ENCODE measurements at regions not wholly inside any gene's neighbourhood (a gene's known extent, or its start where the extent isn't known, plus 50 kb on each side); places are given as distances from the start of the nearest gene placed in this dataset.

DNA sequence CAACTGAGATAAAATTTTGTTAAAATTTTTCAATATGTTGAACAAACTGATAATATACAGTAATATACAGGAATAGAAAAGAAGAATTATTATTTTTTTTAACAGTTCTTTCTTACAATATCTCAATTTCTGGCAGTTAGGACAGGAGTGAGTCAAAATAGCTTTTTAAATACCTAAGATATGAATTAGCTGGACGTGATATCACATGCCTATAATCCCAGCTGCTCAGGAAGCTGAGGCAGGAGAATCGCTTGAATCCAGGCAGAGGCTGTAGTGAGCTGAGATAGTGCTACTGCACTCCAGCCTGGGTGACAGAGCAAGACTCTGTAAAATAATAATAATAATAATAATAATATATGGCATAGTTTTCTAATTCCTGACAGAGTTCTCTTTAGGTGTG is 1039.3 kb downstream of the STPG2 start:
- Histone ChIP-seq H2BK5ac (ENCODE audit: low read depth, low read length, poor library complexity, severe bottlenecking) (no peak overlapping the region), H3K23ac (ENCODE audit: low read depth, low read length) (no peak overlapping the region), H2AFZ (replicated peaks; ENCODE audit: low read length, poor library complexity) (no peak overlapping the region), H4K91ac (ENCODE audit: insufficient read depth, low read depth, low read length) (no peak overlapping the region), H3K27ac (ENCODE audit: insufficient read depth, low read length) (no peak overlapping the region), H4K8ac (ENCODE audit: low read depth in 2 of 2, low read length in 2 of 2) (no peak overlapping the region), H3K9ac (ENCODE audit: low read depth, low read length) (no peak overlapping the region), H3K56ac (ENCODE audit: extremely low read depth, insufficient read depth, low read length) (no peak overlapping the region), H4K5ac (ENCODE audit: low read depth, low read length) (no peak overlapping the region), H3K4me2 (ENCODE audit: low read depth, low read length) (no peak overlapping the region), H3K79me1 (ENCODE audit: low read depth in 1 of 2, low read length in 2 of 2) (no peaks in the 10 kb centered on the region), H3K9me1 (ENCODE audit: insufficient read depth, low read length) (no peaks in the 10 kb centered on the region), H3K27me3 (ENCODE audit: control insufficient read depth, insufficient read depth, low read length) (no peaks in the 10 kb centered on the region), H3K4me1 (ENCODE audit: control insufficient read depth, insufficient read depth, low read length) (no peaks in the 10 kb centered on the region), H3K14ac (replicated peaks; ENCODE audit: low read depth, low read length) (no peak overlapping the region), H3K36me3 (ENCODE audit: control insufficient read depth, insufficient read depth, low read length) (no peaks in the 10 kb centered on the region), H2BK20ac (ENCODE audit: low read depth, low read length) (no peak overlapping the region), H3K18ac (ENCODE audit: low read depth, low read length) (no peak overlapping the region), H2BK15ac (ENCODE audit: low read depth, low read length) (no peak overlapping the region), H2AK5ac (ENCODE audit: low read depth, low read length) (no peak overlapping the region), H3K4me3 (ENCODE audit: insufficient read depth, low read depth, low read length) (no peak overlapping the region), H3K9me3 (ENCODE audit: control insufficient read depth, insufficient read depth, low read length) (peaks cover 4% of the 10 kb centered on the region; the same call in 1 of the 2 replicates), H2BK120ac (ENCODE audit: low read depth, low read length) (no peak overlapping the region), H2AK9ac (replicated peaks; ENCODE audit: low read depth, low read length, poor library complexity) (no peak overlapping the region), H4K20me1 (ENCODE audit: insufficient read depth, low read length) (no peaks in the 10 kb centered on the region), H3K4ac (ENCODE audit: low read depth, low read length) (no peak overlapping the region)
- dilution Hi-C loops (cut with HindIII; ENCODE audit: low sequenced_read_pairs, unreplicated experiment): no loop called here
- in situ Hi-C loops (cut with MboI; ENCODE audit: low sequenced_read_pairs): no loop called here
- CTCF ChIA-PET: no interaction called here
- intact Hi-C loops (cut with micrococcal nuclease): no loop called here
- DNase-seq (no peak), ATAC-seq (ENCODE audit: low read depth) (no peak)
- no CpG with 5 or more reads among the region's 2 CpGs for WGBS, 2 experiments (ENCODE audit: extremely low coverage in 2 of 2, insufficient read length in 1 of 2)
- POLR2A ChIA-PET (ENCODE audit: unreplicated experiment): no interaction called here
- BruUV-seq (replicated peaks): no TSS peak
- no peak for TF ChIP-seq RFX5 (IDR thresholded peaks at IDR 0.05; ENCODE audit: low read depth, low read length)
- TF ChIP-seq RCOR1 (IDR thresholded peaks at IDR 0.05; ENCODE audit: insufficient replicate concordance, low read length): no peak
- no peak for TF ChIP-seq MXI1 (IDR thresholded peaks at IDR 0.05; ENCODE audit: borderline replicate concordance, low read depth, low read length)
- TF ChIP-seq, protein P1, sequence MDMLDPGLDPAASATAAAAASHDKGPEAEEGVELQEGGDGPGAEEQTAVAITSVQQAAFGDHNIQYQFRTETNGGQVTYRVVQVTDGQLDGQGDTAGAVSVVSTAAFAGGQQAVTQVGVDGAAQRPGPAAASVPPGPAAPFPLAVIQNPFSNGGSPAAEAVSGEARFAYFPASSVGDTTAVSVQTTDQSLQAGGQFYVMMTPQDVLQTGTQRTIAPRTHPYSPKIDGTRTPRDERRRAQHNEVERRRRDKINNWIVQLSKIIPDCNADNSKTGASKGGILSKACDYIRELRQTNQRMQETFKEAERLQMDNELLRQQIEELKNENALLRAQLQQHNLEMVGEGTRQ (IDR thresholded peaks at IDR 0.05; ENCODE audit: low read depth, low read length): no peak
- TF ChIP-seq, protein P2, sequence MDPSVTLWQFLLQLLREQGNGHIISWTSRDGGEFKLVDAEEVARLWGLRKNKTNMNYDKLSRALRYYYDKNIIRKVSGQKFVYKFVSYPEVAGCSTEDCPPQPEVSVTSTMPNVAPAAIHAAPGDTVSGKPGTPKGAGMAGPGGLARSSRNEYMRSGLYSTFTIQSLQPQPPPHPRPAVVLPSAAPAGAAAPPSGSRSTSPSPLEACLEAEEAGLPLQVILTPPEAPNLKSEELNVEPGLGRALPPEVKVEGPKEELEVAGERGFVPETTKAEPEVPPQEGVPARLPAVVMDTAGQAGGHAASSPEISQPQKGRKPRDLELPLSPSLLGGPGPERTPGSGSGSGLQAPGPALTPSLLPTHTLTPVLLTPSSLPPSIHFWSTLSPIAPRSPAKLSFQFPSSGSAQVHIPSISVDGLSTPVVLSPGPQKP (IDR thresholded peaks at IDR 0.05; ENCODE audit: borderline replicate concordance, low read depth, low read length): no peak
- TF ChIP-seq MAZ (IDR thresholded peaks at IDR 0.05; ENCODE audit: borderline replicate concordance, low read depth, low read length): no peak
- TF ChIP-seq MAFK (IDR thresholded peaks at IDR 0.05; ENCODE audit: low read depth, low read length): no peak
- TF ChIP-seq BHLHE40 (IDR thresholded peaks at IDR 0.05; ENCODE audit: low read depth, low read length): no peak
- TF ChIP-seq SMC3 (IDR thresholded peaks at IDR 0.05; ENCODE audit: low read depth, low read length): no peak
- TF ChIP-seq RAD21 (IDR thresholded peaks at IDR 0.05; ENCODE audit: low read length): no peak
- no peak for TF ChIP-seq NFE2L2 (IDR thresholded peaks at IDR 0.05; ENCODE audit: low read depth, low read length)
- TF ChIP-seq CEBPB (IDR thresholded peaks at IDR 0.05; ENCODE audit: low read depth, low read length): no peak
- TF ChIP-seq POLR2A (IDR thresholded peaks at IDR 0.05; ENCODE audit: low read depth, low read length): no peak
- TF ChIP-seq CHD1 (IDR thresholded peaks at IDR 0.05; ENCODE audit: low read depth, low read length): no peak
- TF ChIP-seq FOS (IDR thresholded peaks at IDR 0.05; ENCODE audit: low read depth, low read length): no peak
- TF ChIP-seq, protein P3, sequence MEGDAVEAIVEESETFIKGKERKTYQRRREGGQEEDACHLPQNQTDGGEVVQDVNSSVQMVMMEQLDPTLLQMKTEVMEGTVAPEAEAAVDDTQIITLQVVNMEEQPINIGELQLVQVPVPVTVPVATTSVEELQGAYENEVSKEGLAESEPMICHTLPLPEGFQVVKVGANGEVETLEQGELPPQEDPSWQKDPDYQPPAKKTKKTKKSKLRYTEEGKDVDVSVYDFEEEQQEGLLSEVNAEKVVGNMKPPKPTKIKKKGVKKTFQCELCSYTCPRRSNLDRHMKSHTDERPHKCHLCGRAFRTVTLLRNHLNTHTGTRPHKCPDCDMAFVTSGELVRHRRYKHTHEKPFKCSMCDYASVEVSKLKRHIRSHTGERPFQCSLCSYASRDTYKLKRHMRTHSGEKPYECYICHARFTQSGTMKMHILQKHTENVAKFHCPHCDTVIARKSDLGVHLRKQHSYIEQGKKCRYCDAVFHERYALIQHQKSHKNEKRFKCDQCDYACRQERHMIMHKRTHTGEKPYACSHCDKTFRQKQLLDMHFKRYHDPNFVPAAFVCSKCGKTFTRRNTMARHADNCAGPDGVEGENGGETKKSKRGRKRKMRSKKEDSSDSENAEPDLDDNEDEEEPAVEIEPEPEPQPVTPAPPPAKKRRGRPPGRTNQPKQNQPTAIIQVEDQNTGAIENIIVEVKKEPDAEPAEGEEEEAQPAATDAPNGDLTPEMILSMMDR (conservative IDR thresholded peaks at IDR 0.05; ENCODE audit: low read depth, low read length): no peak
